ENCODE measurements at regions not wholly inside any gene's neighbourhood (a gene's known extent, or its start where the extent isn't known, plus 50 kb on each side); places are given as distances from the start of the nearest gene placed in this dataset.
A peak's percentile ranks its signal among the peaks of the same experiment; 100 is the strongest.
"Not testable (repeated sequence)": the region's sequence is repeated elsewhere in the genome, so short reads cannot be mapped to it uniquely, and the experiment has no call there.

DNA sequence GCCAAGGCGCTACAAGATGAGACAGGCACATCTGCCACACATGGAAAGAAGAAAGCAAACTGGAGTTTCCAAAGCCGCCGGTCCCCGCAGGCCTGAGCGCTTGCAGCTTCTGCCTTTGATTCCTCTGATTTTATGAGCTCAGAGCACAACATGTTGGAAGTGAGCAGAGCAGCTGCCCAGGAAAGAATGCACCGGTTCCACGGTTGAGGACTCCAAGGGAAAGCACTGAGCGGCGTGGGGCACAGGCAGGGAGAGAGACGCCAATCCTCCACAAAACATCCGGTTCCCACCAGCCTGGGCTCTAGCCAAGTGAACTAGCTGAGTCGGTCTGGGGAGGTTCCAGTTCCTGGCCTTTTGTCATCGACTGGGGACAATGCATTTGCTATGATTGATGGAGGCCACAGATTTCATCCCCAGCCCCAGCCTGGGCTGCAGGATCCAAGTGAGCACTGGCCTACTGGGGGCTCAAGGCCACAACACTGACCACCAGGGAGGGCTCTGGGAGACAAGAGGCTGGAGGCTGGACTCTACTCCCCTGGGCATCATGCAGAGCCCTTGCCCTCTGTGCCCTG is 253.1 kb upstream of the IRF2BP2 start:
- DNase-seq: peak; percentile 76

DNA sequence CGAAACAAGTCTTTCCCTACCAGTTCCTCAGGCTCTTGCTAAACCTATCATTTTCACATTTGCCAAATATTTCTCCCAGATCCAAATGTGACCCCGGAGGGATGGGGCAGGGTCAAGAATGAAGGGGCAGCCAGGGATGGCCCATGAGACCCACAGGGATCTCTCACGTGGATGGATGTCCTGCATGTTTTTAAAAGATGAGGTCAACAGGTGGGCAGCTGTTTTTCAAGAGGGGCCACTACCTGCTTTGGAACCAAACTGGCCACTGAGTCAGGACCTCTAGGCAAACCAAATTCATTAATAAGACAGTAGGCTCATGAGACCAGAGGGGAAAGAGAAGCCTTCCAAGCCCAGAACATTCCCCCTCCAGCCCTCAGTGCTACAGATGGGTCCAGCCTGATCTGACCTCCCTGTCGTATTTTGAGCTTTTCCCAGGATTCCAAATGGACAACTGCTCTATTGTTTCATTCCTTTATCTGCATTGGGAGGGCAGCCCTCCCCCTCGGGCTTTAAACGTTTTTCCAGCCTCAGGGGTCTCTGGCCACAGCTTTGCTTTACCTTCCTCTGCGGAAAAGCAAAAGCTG is 252.5 kb upstream of the IRF2BP2 start:
- DNase-seq: no peak

DNA sequence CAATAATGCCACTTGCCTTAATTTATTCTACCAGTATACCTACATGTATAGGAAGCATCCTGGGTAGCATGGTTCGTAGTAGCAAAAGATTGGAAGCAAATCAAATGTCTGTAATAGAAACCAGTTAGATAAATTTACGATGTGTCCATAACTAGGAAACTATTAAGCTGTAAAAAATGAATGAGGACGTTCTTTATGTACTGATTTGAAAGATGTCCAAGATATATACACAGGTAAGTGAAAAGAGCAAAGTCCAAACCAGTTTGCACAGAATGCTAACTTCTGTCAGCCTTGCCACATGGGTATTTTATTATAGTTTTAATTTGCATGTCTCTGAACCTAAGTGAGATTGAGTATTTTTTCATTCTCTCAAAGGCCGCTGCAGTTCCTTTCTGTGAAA is 251.8 kb upstream of the IRF2BP2 start:
- no peak for DNase-seq

DNA sequence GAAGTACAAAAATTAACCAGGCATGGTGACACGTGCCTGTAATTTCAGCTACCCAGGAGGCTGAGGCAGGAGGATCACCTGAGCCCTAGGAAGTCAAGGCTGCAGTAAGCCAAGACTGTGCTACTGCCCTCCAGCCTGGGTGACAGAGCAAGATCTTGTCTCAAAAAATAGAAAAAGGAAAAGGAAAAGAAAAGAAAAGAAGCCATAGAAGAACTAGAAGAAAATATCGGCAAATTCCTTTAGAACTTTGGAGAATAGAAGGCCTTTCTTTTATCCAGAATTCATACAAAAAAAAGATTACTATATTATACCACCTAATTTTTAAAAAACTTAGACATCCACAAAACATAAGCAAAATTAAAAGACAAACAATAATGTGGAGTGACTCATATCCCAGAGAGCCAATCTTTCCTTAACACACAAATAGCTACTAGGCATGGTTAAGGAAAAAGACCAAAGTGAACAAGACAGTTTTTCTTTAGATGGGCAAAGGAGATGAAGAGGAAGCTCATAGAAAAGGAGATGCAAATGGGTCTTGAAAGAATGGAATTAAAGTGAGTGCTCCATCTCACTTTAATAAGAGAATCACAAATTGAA is 251.1 kb upstream of the IRF2BP2 start:
- no peak for DNase-seq

DNA sequence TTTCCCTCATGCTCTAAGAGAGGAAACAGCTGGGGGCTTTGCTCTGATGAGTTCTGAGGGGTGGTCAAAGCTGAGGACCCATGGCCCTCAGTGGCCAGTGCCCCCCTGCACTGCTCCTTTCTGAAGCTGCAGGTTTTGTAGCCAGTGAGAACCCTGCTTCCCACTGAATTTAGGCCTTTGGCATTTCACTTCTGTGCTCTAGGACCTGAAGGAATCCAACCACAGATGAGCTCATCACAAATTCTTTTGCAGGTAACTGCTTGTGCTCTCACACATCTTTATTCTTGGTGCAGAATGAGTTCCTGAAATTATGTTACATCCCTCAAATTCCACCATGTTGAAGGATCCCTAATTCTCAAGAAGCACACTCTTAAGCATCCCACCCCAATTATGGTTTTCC is 248.7 kb upstream of the IRF2BP2 start:
- DNase-seq: no peak

DNA sequence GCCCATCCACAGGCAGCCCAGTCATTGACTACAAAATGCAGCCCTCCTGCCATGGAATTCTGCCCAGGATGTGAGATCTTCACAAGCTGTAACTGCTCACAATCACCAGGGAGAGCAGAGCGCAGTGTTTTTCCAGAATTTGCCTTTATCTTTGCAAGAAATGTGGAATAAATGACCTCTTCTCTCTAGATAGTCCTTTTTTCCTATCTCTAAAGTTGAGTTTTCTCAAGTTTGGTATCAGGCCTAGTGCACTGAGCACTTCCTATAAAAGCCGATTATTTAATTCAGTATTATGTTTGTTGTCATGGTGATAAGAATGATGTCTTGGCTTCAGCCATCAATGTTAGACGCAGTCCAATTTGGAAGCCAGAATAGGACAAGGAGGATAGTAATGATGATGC is 246.9 kb upstream of the IRF2BP2 start:
- peak; percentile 58 for DNase-seq

DNA sequence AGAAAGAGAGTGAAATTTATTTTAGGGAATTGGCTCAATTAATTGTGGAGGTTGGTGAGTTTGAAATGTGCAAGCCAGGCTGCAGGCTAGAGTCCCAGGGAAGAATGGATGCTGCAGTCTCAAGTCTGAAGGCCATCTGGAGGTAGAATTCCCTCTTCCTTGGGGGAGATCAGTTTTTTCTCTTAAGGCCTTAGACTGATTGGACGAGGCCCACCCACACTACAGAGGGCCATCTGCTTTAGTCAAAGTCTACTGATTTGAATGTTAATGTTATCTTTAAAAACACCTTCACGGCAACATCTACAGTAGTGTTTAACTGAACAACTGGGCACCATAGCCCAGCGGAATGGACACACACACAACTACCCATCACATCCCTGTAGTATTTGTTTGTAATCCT is 245.9 kb upstream of the IRF2BP2 start:
- no peak for DNase-seq

DNA sequence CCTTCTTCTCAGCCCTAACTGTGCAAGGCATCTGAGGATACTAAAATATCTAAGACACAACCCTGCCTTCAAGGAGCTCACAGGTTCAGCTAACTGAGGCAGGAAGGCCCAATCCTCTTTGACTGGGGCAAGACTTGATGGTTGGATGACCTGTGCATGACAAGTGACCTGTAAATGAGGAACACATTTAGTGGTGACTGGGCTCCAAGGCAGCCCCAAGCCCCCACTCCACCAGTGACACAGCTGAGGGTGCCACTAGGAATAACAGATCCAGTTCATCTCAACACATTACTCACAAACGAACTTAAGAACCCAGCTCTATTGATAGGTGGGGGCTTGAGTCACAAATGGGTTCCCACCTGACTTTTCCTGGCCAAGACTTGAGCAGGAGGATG is 244.7 kb upstream of the IRF2BP2 start:
- no peak for DNase-seq

DNA sequence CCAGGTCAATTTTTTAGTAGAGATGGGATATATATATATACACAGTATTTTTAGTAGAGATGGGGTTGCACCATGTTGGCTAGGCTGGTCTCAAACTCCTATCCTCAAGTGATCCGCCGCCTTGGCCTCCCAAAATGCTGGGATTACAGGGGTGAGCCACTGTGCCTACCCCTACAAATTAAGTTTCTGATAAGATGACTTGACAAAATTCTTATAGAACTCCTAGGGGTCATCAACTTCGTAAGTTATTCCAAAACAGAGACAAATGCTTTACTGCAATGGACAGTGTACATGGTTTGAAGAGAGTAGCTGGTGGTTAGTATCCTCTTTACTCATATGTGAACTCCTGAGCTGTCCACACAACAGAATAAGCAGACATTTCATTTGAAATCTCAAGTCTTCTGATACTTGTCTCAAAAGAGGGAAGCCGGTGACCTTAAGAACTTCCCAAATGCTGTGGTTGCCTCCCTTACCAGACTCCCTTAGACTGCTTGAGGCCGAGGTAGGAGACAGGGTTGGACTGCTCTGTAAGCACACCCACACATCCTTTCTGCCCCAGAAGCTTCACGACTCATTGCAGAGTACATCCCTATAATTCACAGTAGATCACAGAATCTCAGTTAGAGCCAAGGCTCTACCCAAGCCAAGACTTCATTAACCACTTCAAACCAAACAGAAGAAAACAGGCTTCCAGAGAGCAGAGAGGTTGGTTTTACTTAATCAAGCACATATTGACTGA is 244.1 kb upstream of the IRF2BP2 start:
- no peak for DNase-seq

DNA sequence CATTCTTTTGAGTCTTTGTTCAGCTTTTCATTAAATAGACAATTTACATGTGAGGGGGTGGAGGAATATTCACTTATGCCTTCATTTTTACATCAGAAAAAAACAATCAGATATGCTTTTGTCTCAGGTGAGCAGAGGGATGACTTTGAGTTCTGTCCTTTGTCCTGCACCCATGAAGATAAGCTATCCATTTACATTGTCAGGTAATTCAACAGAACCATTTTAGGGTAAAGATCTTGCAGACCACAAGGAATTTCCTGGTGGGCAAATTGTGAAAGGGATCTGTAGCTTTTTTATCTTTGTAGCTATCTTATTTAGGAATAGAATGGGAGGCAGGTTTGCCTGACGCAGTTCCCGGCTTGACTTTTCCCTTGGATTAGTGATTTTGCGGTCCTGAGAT is 242.7 kb upstream of the IRF2BP2 start:
- no peak for DNase-seq

DNA sequence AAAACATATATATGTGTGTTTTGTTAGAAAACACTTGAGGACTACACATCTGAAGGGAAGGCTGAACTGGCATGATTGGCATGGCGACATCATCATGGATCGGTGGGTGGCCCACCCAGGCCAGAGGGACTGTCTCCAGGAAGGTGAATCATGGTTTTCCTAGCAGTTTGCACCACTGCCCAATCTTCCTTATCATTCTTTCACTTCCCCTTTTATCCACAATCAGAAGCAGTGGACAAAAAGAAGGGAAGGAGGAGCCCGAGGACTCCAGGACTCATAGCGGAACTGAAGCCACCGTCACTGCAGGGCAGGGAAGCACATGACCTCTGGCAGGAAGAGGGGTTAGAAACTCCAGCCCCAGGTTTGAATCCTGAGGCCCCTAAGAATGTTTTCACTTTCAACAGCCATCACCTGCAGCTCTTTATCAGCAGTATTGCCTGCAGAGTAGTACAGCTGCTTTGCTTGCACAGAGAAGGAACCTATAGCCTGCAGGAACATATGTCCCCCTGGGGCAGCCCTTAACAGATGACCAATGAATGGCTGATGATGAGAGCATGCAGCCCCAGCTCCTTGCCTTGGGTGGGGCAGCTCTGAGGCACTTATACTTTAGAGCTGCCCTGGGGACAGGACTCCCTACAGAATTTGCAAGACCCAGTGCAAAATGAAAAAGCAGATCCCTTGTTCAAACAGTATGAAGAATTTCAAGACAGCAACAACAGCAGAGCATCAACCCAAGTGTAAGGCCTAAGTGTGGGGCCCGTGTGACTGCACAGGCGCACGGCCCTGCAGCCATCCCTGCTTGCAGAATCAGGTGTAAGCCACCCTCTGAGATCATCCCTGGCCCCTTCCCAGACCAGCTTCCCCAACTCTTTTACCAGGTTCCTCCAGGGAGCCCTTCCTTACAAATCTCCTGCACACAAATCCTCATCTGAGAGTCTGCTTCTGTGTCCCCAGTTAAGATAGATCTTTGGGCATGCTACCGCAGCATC is 241.8 kb upstream of the IRF2BP2 start:
- DNase-seq: no peak

DNA sequence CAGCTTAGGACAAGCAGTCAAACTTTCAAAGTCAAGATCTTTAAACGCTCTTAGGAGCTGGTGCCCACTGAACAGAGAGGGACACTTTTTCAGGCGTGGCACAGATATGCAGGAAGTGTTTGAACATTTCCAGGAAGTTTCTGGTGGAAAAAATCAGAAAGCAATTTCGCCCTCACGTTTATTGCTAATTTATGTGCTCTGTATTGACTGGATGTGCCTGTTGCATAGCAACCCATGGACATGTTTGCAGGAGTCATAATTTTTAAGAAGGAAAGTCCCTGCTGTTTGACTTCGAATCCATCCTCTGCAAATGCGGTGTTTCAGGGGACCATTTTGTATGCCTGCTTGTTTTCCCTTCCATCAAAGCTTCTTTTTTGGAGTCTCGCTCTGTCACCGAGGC is 239.9 kb upstream of the IRF2BP2 start:
- no peak for DNase-seq

DNA sequence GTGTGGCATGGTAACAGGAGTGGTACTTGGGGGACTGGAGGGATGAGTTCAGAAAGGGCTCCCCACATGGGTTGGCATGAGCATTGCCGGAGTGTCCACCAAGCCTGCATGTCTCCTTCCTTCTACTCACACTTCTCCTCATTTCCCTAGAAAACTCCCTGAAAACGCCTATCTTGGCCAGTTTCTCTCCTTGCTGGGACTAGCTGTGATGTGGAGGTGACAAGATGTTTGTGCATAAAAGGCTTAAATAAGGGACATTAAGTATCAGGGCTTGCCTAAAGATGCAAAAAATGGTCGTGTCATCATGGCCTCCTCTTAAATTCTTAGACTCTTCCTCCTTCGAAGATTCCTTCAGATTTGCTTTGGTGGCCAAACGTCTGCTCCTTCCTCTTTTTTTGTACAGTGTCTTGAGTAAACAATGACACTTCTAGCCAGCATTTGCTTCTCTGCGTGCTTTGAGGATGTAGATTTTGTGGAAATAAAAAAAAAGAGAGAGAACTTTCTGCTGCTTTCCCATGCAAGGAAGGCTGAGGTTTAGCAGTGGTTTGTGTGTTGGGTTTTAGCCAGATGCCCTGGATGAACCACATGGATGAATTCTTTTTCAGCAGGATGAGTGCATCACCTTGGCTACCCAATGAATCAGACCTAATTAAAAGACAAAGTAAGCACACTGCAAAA is 239.1 kb upstream of the IRF2BP2 start:
- no peak for DNase-seq

DNA sequence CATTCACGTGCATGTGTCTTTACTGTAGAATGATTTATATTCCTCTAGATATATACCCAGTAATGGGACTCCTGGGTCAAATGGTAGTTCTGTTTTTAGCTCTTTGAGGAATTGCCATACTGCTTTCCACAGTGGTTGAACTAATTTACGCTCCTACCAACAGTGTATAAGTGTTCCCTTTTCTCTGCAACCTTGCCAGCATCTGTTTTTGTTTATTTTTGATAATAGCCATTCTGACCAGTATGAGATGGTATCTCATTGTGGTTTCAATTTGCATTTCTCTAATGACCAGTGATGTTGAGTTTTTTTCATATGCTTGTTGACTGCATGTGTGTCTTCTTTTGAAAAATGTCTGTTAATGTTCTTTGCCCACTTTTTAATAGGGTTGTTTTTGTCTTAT is 236.8 kb upstream of the IRF2BP2 start:
- DNase-seq: not testable (repeated sequence)

DNA sequence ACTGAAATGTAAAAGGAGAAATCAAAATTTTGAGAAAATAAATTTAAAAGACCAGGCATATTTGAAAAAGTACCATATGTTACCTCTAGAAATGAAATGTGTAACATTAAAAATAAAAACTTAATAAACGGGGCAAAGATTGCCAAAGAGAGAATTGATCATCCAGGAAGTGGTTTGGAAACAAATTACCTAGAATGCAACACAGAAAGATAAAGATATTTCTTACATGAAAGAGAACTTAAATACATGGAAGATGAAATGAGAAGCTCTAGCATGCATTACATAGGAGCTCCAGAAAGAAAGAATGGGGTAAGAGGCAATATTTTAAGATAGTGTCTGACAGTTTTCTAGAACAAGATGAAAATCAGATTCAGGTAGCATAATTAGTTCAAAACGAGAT is 235.9 kb upstream of the IRF2BP2 start:
- DNase-seq: no peak

DNA sequence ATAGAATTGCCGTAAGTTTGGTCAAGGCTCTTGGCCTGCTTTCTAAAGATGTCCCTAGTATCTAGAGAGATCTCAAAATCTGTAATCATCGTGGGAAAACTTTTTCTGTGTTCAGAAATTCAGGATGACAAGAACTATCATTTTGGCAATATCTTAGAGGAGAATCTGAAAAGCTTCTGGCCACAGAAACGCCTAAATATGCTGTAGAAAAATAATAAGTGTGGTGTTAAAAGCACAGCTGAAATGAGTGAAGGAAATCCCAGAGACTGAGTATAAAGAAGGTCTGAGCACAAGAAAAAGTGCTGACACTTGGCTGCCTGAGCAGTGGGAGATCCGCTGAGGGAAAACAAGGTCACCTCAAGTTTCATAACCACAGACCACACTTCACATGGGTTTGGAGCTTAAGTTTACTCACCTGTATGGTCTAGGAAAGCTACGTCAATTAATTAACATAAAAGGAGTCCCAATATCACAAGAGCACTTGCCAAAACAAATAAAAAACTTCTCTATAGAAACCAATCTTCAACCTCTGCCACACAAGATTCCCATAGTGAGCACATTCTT is 235.2 kb upstream of the IRF2BP2 start:
- no peak for DNase-seq

DNA sequence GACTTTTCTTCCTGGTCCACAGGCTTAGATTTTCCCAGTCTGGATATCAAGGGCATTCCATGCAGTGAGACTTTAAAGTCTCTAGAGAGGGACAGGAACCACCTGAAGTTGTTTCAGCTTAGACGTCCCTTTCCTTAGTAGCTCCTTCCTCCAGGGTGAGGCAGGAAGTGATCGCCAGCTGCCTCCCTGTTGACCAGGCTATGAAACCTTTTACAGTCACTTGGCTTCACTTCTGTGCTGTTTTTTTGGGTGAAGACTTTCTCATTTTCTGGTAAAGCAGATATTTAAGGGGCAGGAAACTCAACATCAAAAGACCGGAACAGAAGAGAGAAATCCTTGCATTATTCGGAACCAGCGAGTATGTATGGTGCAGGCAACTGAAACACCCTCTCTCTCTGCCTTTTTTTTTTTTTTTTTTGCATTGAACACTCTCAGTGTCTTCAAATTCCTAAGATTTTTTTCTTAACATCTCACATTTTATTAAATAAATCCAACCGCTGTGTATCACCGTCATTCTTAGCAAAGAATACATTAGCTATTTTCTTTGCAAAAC is 234.6 kb upstream of the IRF2BP2 start:
- no peak for DNase-seq

DNA sequence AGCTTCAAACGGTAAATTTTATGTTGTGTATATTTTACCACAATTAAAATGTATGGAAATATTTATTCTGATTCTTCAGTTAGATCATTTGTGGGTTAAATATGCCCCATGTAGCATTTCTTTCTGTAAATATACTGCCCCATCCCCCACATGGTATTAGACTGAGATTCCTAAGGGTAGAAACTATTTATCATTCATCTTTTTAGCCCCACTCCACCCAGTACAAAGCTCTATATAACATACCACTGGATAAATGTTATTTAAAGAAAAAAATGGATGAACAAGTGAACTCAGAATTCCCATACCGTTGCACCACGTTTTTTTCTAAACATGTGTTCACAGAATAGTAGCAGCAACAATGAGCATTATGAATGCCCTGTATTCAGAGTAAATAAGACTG is 234.0 kb upstream of the IRF2BP2 start:
- DNase-seq: no peak

DNA sequence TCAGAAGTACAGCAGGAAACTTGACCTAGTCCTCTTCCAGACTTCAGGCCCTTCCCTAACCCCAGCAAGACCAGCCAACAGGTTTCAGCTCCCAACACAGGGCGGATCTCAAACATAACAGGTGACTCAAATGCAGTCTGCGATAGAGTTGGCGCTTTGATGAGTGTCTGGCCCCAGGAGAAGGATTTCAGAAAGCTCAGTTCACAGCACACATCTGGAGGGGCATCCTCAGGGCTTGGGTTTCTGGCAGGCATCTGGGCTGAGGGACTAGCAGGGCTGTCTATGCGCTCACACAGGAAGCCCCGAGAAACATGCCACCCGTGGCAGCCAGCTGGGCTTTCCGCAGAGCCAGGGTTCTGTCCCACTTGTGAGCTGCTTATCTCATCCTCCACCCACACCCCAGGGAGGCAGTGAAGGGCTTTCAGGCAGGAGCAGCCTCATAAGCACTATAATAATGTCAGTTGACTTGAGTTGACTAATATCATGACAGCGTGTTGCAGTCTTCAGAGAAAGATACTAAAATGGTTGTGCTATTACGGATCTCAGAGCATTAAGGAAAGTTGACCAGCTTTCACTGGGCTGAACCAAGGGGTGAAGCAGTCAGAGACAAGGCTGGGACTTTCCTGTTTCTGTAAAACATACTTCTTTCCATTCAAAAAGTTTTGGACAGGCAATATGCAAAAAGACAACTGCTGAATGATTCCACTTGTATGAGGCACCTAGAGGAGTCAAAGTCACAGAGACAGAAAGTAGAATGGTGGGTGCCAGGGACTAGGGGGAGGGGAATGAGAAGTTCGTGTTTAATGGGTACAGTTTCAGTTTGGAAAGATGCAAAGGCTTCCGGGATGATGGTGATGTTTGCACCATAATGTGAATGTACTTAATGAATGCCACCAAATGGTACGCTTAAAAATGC is 233.0 kb upstream of the IRF2BP2 start:
- DNase-seq: no peak

DNA sequence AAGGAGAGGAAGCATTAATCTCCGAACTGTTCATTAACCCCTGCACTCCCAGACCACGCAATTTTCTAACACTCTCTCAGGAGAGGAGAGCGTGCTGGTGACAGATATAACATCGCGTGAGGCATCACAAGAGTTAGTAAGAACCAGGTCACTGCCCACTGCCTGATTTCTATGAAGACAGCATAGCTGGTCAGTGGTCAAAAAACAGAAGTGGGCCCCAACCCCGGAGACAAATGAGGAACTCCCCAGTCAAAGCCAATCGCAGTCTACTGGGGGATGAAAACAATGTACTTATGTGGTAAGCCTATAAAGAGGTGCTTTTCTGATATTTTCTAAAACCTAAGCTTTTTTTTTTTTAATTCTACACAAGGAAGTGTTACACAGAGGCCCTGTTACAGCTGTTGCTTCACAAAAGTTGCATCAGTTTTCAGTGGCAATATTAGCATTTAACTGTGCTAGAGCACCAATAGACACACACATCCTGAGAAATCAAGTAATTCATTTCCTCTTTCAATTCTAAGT is 231.8 kb upstream of the IRF2BP2 start:
- peak; percentile 52 for DNase-seq

All from skin of body (tissue), 1 donor.